ENCODE measurements at regions not wholly inside any gene's neighbourhood (a gene's known extent, or its start where the extent isn't known, plus 50 kb on each side); places are given as distances from the start of the nearest gene placed in this dataset.

DNA sequence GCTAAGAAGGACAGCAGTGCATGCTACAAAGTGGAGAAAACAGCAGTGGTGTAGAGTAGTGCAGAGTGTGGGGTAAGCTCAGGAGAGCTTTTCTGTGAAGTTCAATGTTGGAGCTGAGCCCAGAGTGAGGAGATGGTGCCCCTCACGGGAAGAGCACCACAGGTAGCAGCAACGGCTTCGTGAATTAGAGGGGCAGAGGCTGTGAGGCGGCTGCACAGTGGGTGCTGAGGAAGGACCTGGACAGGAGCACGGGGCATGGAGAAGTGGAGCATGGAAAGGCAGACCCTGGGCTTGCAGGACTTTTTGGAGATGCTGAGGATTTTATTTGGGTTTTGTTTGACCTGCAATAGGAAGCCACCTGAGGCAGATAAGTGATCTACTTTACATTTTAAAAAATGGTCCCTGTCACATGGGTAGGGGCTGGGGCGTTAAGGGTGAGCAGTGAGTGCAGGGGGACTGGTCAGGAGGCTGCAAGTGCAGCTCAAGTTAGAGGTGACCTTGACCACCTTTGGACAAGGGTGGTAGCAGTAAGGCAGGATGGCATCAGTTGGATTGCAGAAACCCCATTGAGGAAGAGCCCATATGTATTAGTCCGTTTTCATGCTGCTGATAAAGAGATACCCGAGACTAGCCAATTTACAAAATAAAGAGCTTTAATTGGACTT lies 85.0 kb downstream of the MYCN start:
- Histone ChIP-seq H3K79me1 (ENCODE audit: low read depth, low read length) (no peaks in the 10 kb centered on the region), H2BK15ac (ENCODE audit: low read length) (peak overlapping the region; percentile 94), H3K56ac (replicated peaks; ENCODE audit: insufficient read length, low read depth, low read length) (no peak overlapping the region), H3K4me1 (replicated peaks in 1 of 4; ENCODE audit: control insufficient read depth in 3 of 4, insufficient read depth in 4 of 4, low read length in 3 of 4) (peaks cover 4 to 11% (median 5%) of the 10 kb centered on the region in 4 experiments; a peak in 6 of 7 replicates), H3K4me2 (ENCODE audit: insufficient read depth in 1 of 2, low read depth in 2 of 2, low read length in 2 of 2) (no peak overlapping the region), H3K4ac (replicated peaks; ENCODE audit: insufficient read length, low read depth, low read length) (no peak overlapping the region), H4K8ac (ENCODE audit: extremely low read depth, insufficient read depth, low read length) (no peak overlapping the region), H2AK5ac (ENCODE audit: low read depth, low read length) (no peak overlapping the region), H3K27ac (ENCODE audit: low read depth, low read length) (no peak overlapping the region), H4K91ac (replicated peaks; ENCODE audit: insufficient read length, low read length) (peak overlapping the region; percentile 45), H2AFZ (ENCODE audit: low read length) (no peak overlapping the region), H3K27me3 (replicated peaks in 1 of 4; ENCODE audit: control insufficient read depth in 3 of 4, extremely low read depth in 1 of 4, insufficient read depth in 3 of 4, low read length in 3 of 4) (no peaks in the 10 kb centered on the region), H3K36me3 (ENCODE audit: control insufficient read depth in 2 of 4, insufficient read depth in 4 of 4, low read length in 3 of 4) (no peaks in the 10 kb centered on the region), H4K20me1 (replicated peaks in 1 of 2; ENCODE audit: control insufficient read depth in 1 of 2, insufficient read depth in 2 of 2, low read length in 2 of 2) (no peaks in the 10 kb centered on the region), H3K79me2 (ENCODE audit: control insufficient read depth in 1 of 2, insufficient read depth in 2 of 2, low read length in 2 of 2) (no peaks in the 10 kb centered on the region), H3K23ac (ENCODE audit: insufficient read length) (no peak overlapping the region), H2BK120ac (replicated peaks; ENCODE audit: low read depth, low read length) (no peak overlapping the region), H2BK12ac (ENCODE audit: low read depth, low read length) (no peak overlapping the region), H3K9ac (replicated peaks in 1 of 4; ENCODE audit: extremely low read depth in 1 of 4, low read depth in 3 of 4, low read length in 3 of 4) (no peak overlapping the region), H3K23me2 (ENCODE audit: low read depth, low read length) (no peaks in the 10 kb centered on the region), H2BK20ac (ENCODE audit: low read length) (peak overlapping the region; percentile 82; the same call in 1 of the 2 replicates), H4K5ac (ENCODE audit: insufficient read length, low read depth, low read length) (no peak overlapping the region), H3K18ac (ENCODE audit: extremely low read depth, low read length) (peak overlapping the region; percentile 79; the same call in 1 of the 2 replicates), H2BK5ac (ENCODE audit: low read depth, low read length) (peak overlapping the region; percentile 35; the same call in 1 of the 2 replicates), H3K4me3 (ENCODE audit: extremely low read depth in 1 of 4, insufficient read depth in 2 of 4, low read depth in 3 of 4, low read length in 4 of 4) (no peak overlapping the region), H3K9me3 (ENCODE audit: insufficient read depth in 2 of 2, low read depth in 1 of 2, low read length in 1 of 2) (no peaks in the 10 kb centered on the region), H3K14ac (ENCODE audit: insufficient read length) (no peak overlapping the region)
- no peak for TF ChIP-seq GABPA (IDR thresholded peaks at IDR 0.05; ENCODE audit: borderline replicate concordance, insufficient read depth, low read length)
- 79% methylated on average over 8 of the region's 8 CpGs; no CpG with 5 or more reads in 1 of the 2 experiments for WGBS, 2 experiments (ENCODE audit: extremely low coverage in 1 of 2, insufficient coverage in 1 of 2, insufficient read length in 1 of 2, insufficient replicate concordance in 2 of 2, low coverage in 1 of 2, low lambda C conversion rate in 2 of 2, missing lambda C conversion rate in 1 of 2)
- FAIRE-seq (no peak), DNase-seq (ENCODE audit: low read depth in 1 of 2, low spot score in 2 of 2) (no peak)
- ChIA-PET CTCF (ENCODE audit: partially characterized antibody) (interaction anchor here (0.8 to 15.6 kb wide), 6 partner anchors 8 to 387 kb away, joined by 3 to 120 read pairs (median 6); no protein-coding TSS in a partner anchor), POLR2A (ENCODE audit: partially characterized antibody) (interaction anchor here (0.8 to 1.4 kb wide), 3 partner anchors 11 to 100 kb away, joined by 3 to 4 read pairs (median 4); no protein-coding TSS in a partner anchor)

Measured in H1 (cell line).